ENCODE measurements at regions not wholly inside any gene's neighbourhood (a gene's known extent, or its start where the extent isn't known, plus 50 kb on each side); places are given as distances from the start of the nearest gene placed in this dataset.

- no peak overlapping the region for H3K4me3 ChIP-seq
- no peak for TF ChIP-seq CTCF (IDR thresholded peaks at IDR 0.05)
- no peak overlapping the region for H3K27ac ChIP-seq
- intact Hi-C loops (cut with DNase I) = no loop called here
- no peaks in the 10 kb centered on the region for H3K36me3 ChIP-seq
- H3K4me1 ChIP-seq = no peaks in the 10 kb centered on the region
- no peaks in the 10 kb centered on the region for H3K9me3 ChIP-seq
- DNase-seq (ENCODE audit: low spot score in 2 of 2) = no peak
- H3K27me3 ChIP-seq = no peaks in the 10 kb centered on the region
These were observed 845.4 kb upstream of the ADAMTS5 start for GRCh38 chr21:27812279-27812678.

GRCh38 chr21:27808923-27809322, 842.0 kb upstream of the ADAMTS5 start:
- no peak for TF ChIP-seq CTCF (IDR thresholded peaks at IDR 0.05)
- Histone ChIP-seq H3K27me3 (no peaks in the 10 kb centered on the region), H3K36me3 (no peaks in the 10 kb centered on the region), H3K4me3 (no peak overlapping the region), H3K4me1 (no peaks in the 10 kb centered on the region), H3K27ac (no peak overlapping the region), H3K9me3 (no peaks in the 10 kb centered on the region)
- intact Hi-C loops (cut with DNase I) = no loop called here
- no peak for DNase-seq (ENCODE audit: low spot score in 2 of 2)

GRCh38 chr21:27807596-27807995, 840.7 kb upstream of the ADAMTS5 start:
- H3K27ac ChIP-seq = no peak overlapping the region
- intact Hi-C loops (cut with DNase I) = no loop called here
- no peaks in the 10 kb centered on the region for H3K36me3 ChIP-seq
- no peak for DNase-seq (ENCODE audit: low spot score in 2 of 2)
- no peaks in the 10 kb centered on the region for H3K27me3 ChIP-seq
- TF ChIP-seq CTCF (IDR thresholded peaks at IDR 0.05) = no peak
- no peaks in the 10 kb centered on the region for H3K9me3 ChIP-seq
- no peaks in the 10 kb centered on the region for H3K4me1 ChIP-seq
- H3K4me3 ChIP-seq = no peak overlapping the region

- no peak for DNase-seq (ENCODE audit: low spot score in 2 of 2)
- no peaks in the 10 kb centered on the region for H3K27me3 ChIP-seq
- H3K27ac ChIP-seq = no peak overlapping the region
These were observed 839.4 kb upstream of the ADAMTS5 start for GRCh38 chr21:27806281-27806680.

GRCh38 chr21:27805696-27806095, 838.8 kb upstream of the ADAMTS5 start:
- Histone ChIP-seq H3K4me3 (no peak overlapping the region), H3K27me3 (no peaks in the 10 kb centered on the region), H3K36me3 (no peaks in the 10 kb centered on the region), H3K4me1 (no peaks in the 10 kb centered on the region), H3K9me3 (no peaks in the 10 kb centered on the region), H3K27ac (no peak overlapping the region)
- intact Hi-C loops (cut with DNase I) = no loop called here
- DNase-seq (ENCODE audit: low spot score in 2 of 2) = no peak
- no peak for TF ChIP-seq CTCF (IDR thresholded peaks at IDR 0.05)

More at GRCh38 chr21:27806281-27806680, 839.4 kb upstream of the ADAMTS5 start:
- no peaks in the 10 kb centered on the region for H3K9me3 ChIP-seq
- no peaks in the 10 kb centered on the region for H3K4me1 ChIP-seq
- no peaks in the 10 kb centered on the region for H3K36me3 ChIP-seq
- intact Hi-C loops (cut with DNase I) = no loop called here
- no peak overlapping the region for H3K4me3 ChIP-seq
- TF ChIP-seq CTCF (IDR thresholded peaks at IDR 0.05) = no peak

- Histone ChIP-seq H3K27me3 (no peaks in the 10 kb centered on the region), H3K9me3 (no peaks in the 10 kb centered on the region), H3K4me3 (no peak overlapping the region), H3K27ac (no peak overlapping the region), H3K4me1 (no peaks in the 10 kb centered on the region), H3K36me3 (no peaks in the 10 kb centered on the region)
- no peak for DNase-seq (ENCODE audit: low spot score in 2 of 2)
- intact Hi-C loops (cut with DNase I) = no loop called here
- TF ChIP-seq CTCF (IDR thresholded peaks at IDR 0.05) = no peak
These were observed 837.6 kb upstream of the ADAMTS5 start for GRCh38 chr21:27804515-27804914.
